ENCODE measurements at regions not wholly inside any gene's neighbourhood (a gene's known extent, or its start where the extent isn't known, plus 50 kb on each side); places are given as distances from the start of the nearest gene placed in this dataset.

GRCh38 chrX:150162141-150162540 lies 201.0 kb upstream of the MAMLD1 start:
- Histone ChIP-seq H3K4me1 (ENCODE audit: insufficient read depth, low read length) (no peaks in the 10 kb centered on the region), H3K9me3 (ENCODE audit: control insufficient read depth, low read depth, low read length) (peaks cover 54% of the 10 kb centered on the region), H3K14ac (ENCODE audit: insufficient read depth, low read length) (no peak overlapping the region), H3K27ac (ENCODE audit: insufficient read length, low read depth, low read length) (no peak overlapping the region), H2BK15ac (ENCODE audit: low read depth, low read length) (no peak overlapping the region), H3K23ac (ENCODE audit: insufficient read length, low read depth, low read length) (no peak overlapping the region), H4K5ac (ENCODE audit: insufficient read length, low read depth, low read length) (no peak overlapping the region), H3K56ac (ENCODE audit: insufficient read length, low read depth, low read length) (no peak overlapping the region), H3K18ac (ENCODE audit: insufficient read length, low read depth, low read length) (no peak overlapping the region), H2BK12ac (ENCODE audit: insufficient read length, low read depth, low read length) (no peak overlapping the region), H3K79me2 (ENCODE audit: insufficient read depth, low read length) (no peaks in the 10 kb centered on the region), H2BK120ac (ENCODE audit: low read depth, low read length, poor library complexity, severe bottlenecking) (no peak overlapping the region), H2BK20ac (ENCODE audit: low read depth, low read length, poor library complexity, severe bottlenecking) (no peak overlapping the region), H2BK5ac (ENCODE audit: insufficient read length, low read length) (no peak overlapping the region), H2AFZ (ENCODE audit: low read length) (no peak overlapping the region), H4K91ac (ENCODE audit: insufficient read length, low read depth, low read length) (no peak overlapping the region), H3K4ac (ENCODE audit: low read depth, low read length) (no peak overlapping the region), H2AK5ac (ENCODE audit: insufficient read length, low read length) (no peak overlapping the region), H3K27me3 (ENCODE audit: insufficient read depth, low read length) (no peaks in the 10 kb centered on the region), H4K20me1 (ENCODE audit: control insufficient read depth, insufficient read depth, insufficient read length) (no peaks in the 10 kb centered on the region), H4K8ac (replicated peaks; ENCODE audit: insufficient read length, low read depth, low read length) (no peak overlapping the region), H3K23me2 (ENCODE audit: insufficient read length, low read depth, low read length, poor library complexity, severe bottlenecking) (no peaks in the 10 kb centered on the region), H3K4me2 (ENCODE audit: insufficient read depth, insufficient read length, low read length) (no peak overlapping the region), H3T11ph (ENCODE audit: low read length) (no peak overlapping the region), H3K9ac (ENCODE audit: extremely low read depth, insufficient read length, low read length) (no peak overlapping the region), H3K79me1 (ENCODE audit: insufficient read depth, low read depth, low read length, poor library complexity, severe bottlenecking) (no peaks in the 10 kb centered on the region)
- Mint-ChIP-seq H3K27ac (no peak overlapping the region), H3K4me1 (no peaks in the 10 kb centered on the region), H3K27me3 (ENCODE audit: low read depth) (peaks cover 3% of the 10 kb centered on the region), H3K4me3 (no peak overlapping the region), H3K36me3 (ENCODE audit: insufficient read depth in 1 of 3, low read depth in 3 of 3) (no peaks in the 10 kb centered on the region; a peak in 1 of 7 replicates), H3K9me3 (peaks cover 65 to 73% of the 10 kb centered on the region in 2 experiments)
- no peak for DNase-seq
- no CpG with 5 or more reads among the region's 4 CpGs for WGBS (ENCODE audit: extremely low coverage, insufficient read length, low lambda C conversion rate)
- TF ChIP-seq CTCF (conservative IDR thresholded peaks at IDR 0.05), result no peak
